Keratinocyte (primary cell): ENCODE measurements at regions not wholly inside any gene's neighbourhood (a gene's known extent, or its start where the extent isn't known, plus 50 kb on each side); places are given as distances from the start of the nearest gene placed in this dataset.

Experiments used
- DNase-seq: peaks from one replicate; pipeline ENCODE4 v3.0.0-alpha.2; 2011; ENCODE audit warnings: low read depth, missing footprints, low spot score
- FAIRE-seq: peaks from 2 replicates; lab custom pipeline; 2011; peaks lifted over from hg19 to GRCh38; lab: Jason Lieb, UNC
- H2AFZ ChIP-seq: 2 replicates; pipeline ENCODE4 v1.6.0; 2012; ENCODE audit warnings: low read length, control low read depth, inconsistent platforms; ENCODE audit not compliant: control insufficient read depth
- H3K27ac ChIP-seq: 2 replicates; pipeline ENCODE4 v1.5.1; 2011; ENCODE audit warnings: low read length; ENCODE audit not compliant: control insufficient read depth, insufficient read depth
- H3K27me3 ChIP-seq: 3 replicates; pipeline ENCODE4 v1.6.0; 2011; ENCODE audit warnings: low read length; ENCODE audit not compliant: control insufficient read depth, insufficient read depth; ENCODE audit errors: extremely low read depth
- H3K36me3 ChIP-seq, 2 experiments: 2 replicates in 1 of 2; 3 replicates in 1 of 2; pipeline ENCODE4 v1.5.1; 2011; ENCODE audit warnings: low read length in 2 of 2, mild to moderate bottlenecking in 1 of 2; ENCODE audit not compliant: control insufficient read depth in 2 of 2, insufficient read depth in 2 of 2; ENCODE audit errors: extremely low read depth in 1 of 2
- H3K4me1 ChIP-seq: 3 replicates; pipeline ENCODE4 v1.5.1; 2011; ENCODE audit warnings: low read length; ENCODE audit not compliant: control insufficient read depth, insufficient read depth; ENCODE audit errors: extremely low read depth
- H3K4me2 ChIP-seq: 3 replicates; pipeline ENCODE4 v1.6.0; 2011; ENCODE audit warnings: low read depth, low read length; ENCODE audit not compliant: control insufficient read depth, insufficient read depth; ENCODE audit errors: extremely low read depth
- H3K4me3 ChIP-seq, 3 experiments: fragments of 200-600 bp in 1 of 3; sonication (generic) in 1 of 3; 2 replicates in 2 of 3; 3 replicates in 1 of 3; pipeline ENCODE4 v1.5.1; 2011 to 2016; ENCODE audit warnings: low read length in 3 of 3, mild to moderate bottlenecking in 3 of 3, control low read depth in 2 of 3, inconsistent platforms in 1 of 3, low read depth in 1 of 3, mixed read lengths in 1 of 3, mixed run types in 1 of 3, moderate library complexity in 1 of 3; ENCODE audit not compliant: control insufficient read depth in 2 of 3, insufficient read depth in 2 of 3; ENCODE audit errors: extremely low read depth in 1 of 3
- H3K79me2 ChIP-seq: 2 replicates; pipeline ENCODE4 v1.6.0; 2012; ENCODE audit warnings: low read length; ENCODE audit not compliant: control insufficient read depth, insufficient read depth
- H3K9ac ChIP-seq: 3 replicates; pipeline ENCODE4 v1.6.0; 2011; ENCODE audit warnings: low read length; ENCODE audit not compliant: control insufficient read depth, insufficient read depth; ENCODE audit errors: extremely low read depth
- H3K9me1 ChIP-seq: 3 replicates; pipeline ENCODE4 v1.6.0; 2011; ENCODE audit warnings: low read length; ENCODE audit not compliant: control insufficient read depth, insufficient read depth; ENCODE audit errors: extremely low read depth
- H3K9me3 ChIP-seq: 2 replicates; pipeline ENCODE4 v1.5.1; 2012; ENCODE audit warnings: low read depth, low read length; ENCODE audit not compliant: control insufficient read depth
- H4K20me1 ChIP-seq: 3 replicates; pipeline ENCODE4 v1.6.0; 2011; ENCODE audit warnings: low read length; ENCODE audit not compliant: control insufficient read depth, insufficient read depth; ENCODE audit errors: extremely low read depth
- EZH2 ChIP-seq: IDR thresholded peaks from one replicate; pipeline ENCODE4 v1.6.1; 2012; ENCODE audit warnings: inconsistent platforms, mild to moderate bottlenecking, low read length, moderate library complexity
- dilution Hi-C: fragments of 300-500 bp; cut with MboI; formaldehyde crosslinking; loops from one replicate; pipeline ENCODE4 v1.7.0; 2020; ENCODE audit warnings: low sequenced_read_pairs; ENCODE audit not compliant: extremely low pct_ligation_motif_present
- TF ChIP-seq, protein P1 (sequence below), 3 experiments: IDR thresholded peaks in 1 of 3; conservative IDR thresholded peaks in 1 of 3; optimal IDR thresholded peaks in 1 of 3; 2 replicates in 2 of 3; 3 replicates in 1 of 3; pipeline versions ENCODE3 to v1.5.1; 2011; ENCODE audit warnings: low read length in 3 of 3, mild to moderate bottlenecking in 3 of 3, moderate library complexity in 2 of 3, control low read depth in 1 of 3, inconsistent platforms in 1 of 3; ENCODE audit not compliant: insufficient read depth in 2 of 3; ENCODE audit errors: extremely low read depth in 1 of 3

DNA sequence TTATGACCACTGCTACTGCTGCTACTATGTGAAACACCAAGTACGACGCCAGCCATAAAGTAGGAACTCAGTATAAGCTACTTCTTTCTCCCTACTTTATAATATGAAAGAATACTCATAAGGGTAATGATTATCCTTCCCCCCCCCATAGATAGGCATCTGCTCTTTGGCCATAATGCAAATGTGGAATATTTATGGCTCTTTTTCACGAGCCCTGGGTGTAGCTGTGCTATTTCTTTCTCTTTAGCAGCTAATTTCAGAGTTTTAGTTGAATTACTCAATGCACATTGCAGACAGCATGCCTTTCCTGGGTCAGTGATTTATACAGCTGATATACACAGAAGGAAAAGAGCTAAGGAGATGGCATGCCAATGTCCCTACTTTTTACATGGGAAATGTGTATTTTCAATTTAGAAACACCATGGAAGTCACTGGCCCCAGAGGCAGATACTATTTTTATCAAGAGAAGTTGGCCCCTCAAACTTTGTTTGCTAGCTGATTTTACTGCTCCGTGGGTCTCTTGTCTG, 234.1 kb upstream of the KIAA1217 start:
- DNase-seq (no peak), FAIRE-seq (no peak)
- no peaks in the 10 kb centered on the region for H3K4me1 ChIP-seq
- H4K20me1 ChIP-seq: no peaks in the 10 kb centered on the region
- H3K79me2 ChIP-seq: no peaks in the 10 kb centered on the region
- H2AFZ ChIP-seq: no peak overlapping the region
- no peak overlapping the region for H3K9ac ChIP-seq
- no peaks in the 10 kb centered on the region for H3K9me3 ChIP-seq
- H3K4me3 ChIP-seq: no peak overlapping the region
- H3K9me1 ChIP-seq: no peaks in the 10 kb centered on the region
- no peaks in the 10 kb centered on the region for H3K36me3 ChIP-seq
- H3K27me3 ChIP-seq: no peaks in the 10 kb centered on the region
- TF ChIP-seq, protein P1, sequence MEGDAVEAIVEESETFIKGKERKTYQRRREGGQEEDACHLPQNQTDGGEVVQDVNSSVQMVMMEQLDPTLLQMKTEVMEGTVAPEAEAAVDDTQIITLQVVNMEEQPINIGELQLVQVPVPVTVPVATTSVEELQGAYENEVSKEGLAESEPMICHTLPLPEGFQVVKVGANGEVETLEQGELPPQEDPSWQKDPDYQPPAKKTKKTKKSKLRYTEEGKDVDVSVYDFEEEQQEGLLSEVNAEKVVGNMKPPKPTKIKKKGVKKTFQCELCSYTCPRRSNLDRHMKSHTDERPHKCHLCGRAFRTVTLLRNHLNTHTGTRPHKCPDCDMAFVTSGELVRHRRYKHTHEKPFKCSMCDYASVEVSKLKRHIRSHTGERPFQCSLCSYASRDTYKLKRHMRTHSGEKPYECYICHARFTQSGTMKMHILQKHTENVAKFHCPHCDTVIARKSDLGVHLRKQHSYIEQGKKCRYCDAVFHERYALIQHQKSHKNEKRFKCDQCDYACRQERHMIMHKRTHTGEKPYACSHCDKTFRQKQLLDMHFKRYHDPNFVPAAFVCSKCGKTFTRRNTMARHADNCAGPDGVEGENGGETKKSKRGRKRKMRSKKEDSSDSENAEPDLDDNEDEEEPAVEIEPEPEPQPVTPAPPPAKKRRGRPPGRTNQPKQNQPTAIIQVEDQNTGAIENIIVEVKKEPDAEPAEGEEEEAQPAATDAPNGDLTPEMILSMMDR (optimal IDR thresholded peaks at IDR 0.05 in 1 of 3, IDR thresholded peaks at IDR 0.05 in 1 of 3, conservative IDR thresholded peaks at IDR 0.05 in 1 of 3; ENCODE audit: extremely low read depth in 1 of 3, insufficient read depth in 2 of 3, low read length in 3 of 3): no peak
- TF ChIP-seq EZH2: no peak
- dilution Hi-C loops: no loop called here
- no peak overlapping the region for H3K4me2 ChIP-seq
- no peak overlapping the region for H3K27ac ChIP-seq

DNA sequence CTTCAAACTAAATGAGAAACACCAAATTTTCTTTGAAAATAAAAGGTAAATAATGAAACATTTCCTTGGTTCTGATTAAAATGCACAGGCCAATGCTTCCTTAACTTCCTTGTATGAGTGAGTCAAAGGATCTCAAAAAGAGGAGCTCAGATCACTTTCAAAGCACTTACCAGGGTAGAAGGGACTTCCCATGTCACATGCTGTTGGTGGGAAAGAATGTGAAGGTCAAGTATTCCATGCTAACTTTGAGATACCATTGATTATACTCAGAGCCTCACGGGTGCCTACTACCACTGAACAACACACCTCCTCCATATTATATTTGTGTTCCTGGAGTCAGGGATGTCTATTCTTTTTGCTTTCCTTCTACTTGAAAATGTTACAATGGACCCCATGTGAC, 233.5 kb upstream of the KIAA1217 start:
- Histone ChIP-seq H3K9ac (no peak overlapping the region), H2AFZ (no peak overlapping the region), H3K4me3 (no peak overlapping the region), H3K9me3 (no peaks in the 10 kb centered on the region), H3K4me2 (no peak overlapping the region), H3K4me1 (no peaks in the 10 kb centered on the region), H4K20me1 (no peaks in the 10 kb centered on the region), H3K27me3 (no peaks in the 10 kb centered on the region), H3K79me2 (no peaks in the 10 kb centered on the region), H3K36me3 (no peaks in the 10 kb centered on the region), H3K27ac (no peak overlapping the region), H3K9me1 (no peaks in the 10 kb centered on the region)
- DNase-seq (no peak), FAIRE-seq (no peak)
- dilution Hi-C loops: no loop called here
- no peak for TF ChIP-seq EZH2
- TF ChIP-seq, protein P1 (optimal IDR thresholded peaks at IDR 0.05 in 1 of 3, IDR thresholded peaks at IDR 0.05 in 1 of 3, conservative IDR thresholded peaks at IDR 0.05 in 1 of 3; ENCODE audit: extremely low read depth in 1 of 3, insufficient read depth in 2 of 3, low read length in 3 of 3): no peak
